H1 (cell line): ENCODE measurements at regions not wholly inside any gene's neighbourhood (a gene's known extent, or its start where the extent isn't known, plus 50 kb on each side); places are given as distances from the start of the nearest gene placed in this dataset.

Experiments used
- CTCF ChIA-PET: fragments of 300-600 bp; sonication (Branson Sonifier 250); formaldehyde crosslinking; loops from one replicate; lab custom pipeline; 2021; ENCODE audit not compliant: partially characterized antibody; lab: Charles Lee
- POLR2A ChIA-PET: fragments of 300-600 bp; sonication (Branson Sonifier 250); formaldehyde crosslinking; loops from one replicate; lab custom pipeline; 2021; ENCODE audit warnings: inconsistent platforms; ENCODE audit not compliant: partially characterized antibody; lab: Charles Lee
- DNase-seq, 2 experiments: peaks; one replicate each; pipeline versions ENCODE4 v3.0.0 to v3.0.0-alpha.2; 2010 to 2022; ENCODE audit warnings: low spot score in 2 of 2, low read depth in 1 of 2, mixed read lengths in 1 of 2
- FAIRE-seq: peaks from 2 replicates; lab custom pipeline; 2011; peaks lifted over from hg19 to GRCh38; lab: Jason Lieb, UNC
- H2AFZ ChIP-seq: 2 replicates; pipeline ENCODE4 v1.8.1; 2012; ENCODE audit warnings: low read length, inconsistent platforms
- H2AK5ac ChIP-seq: 2 replicates; pipeline ENCODE4 v1.6.1; 2013; ENCODE audit warnings: low read depth, low read length
- H2BK120ac ChIP-seq: replicated peaks from 2 replicates; pipeline ENCODE3; 2013; ENCODE audit warnings: low read depth, low read length, inconsistent platforms
- H2BK12ac ChIP-seq: 2 replicates; pipeline ENCODE4 v1.6.1; 2013; ENCODE audit warnings: low read depth, low read length
- H2BK15ac ChIP-seq: 2 replicates; pipeline ENCODE4 v1.6.1; 2013; ENCODE audit warnings: low read length
- H2BK20ac ChIP-seq: 2 replicates; pipeline ENCODE4 v1.6.1; 2013; ENCODE audit warnings: low read length
- H2BK5ac ChIP-seq: 2 replicates; pipeline ENCODE4 v1.6.1; 2013; ENCODE audit warnings: low read depth, low read length
- H3K14ac ChIP-seq: 2 replicates; pipeline ENCODE4 v1.6.1; 2013; ENCODE audit warnings: inconsistent platforms; ENCODE audit not compliant: insufficient read length
- H3K18ac ChIP-seq: 2 replicates; pipeline ENCODE4 v1.6.1; 2013; ENCODE audit warnings: low read length; ENCODE audit errors: extremely low read depth
- H3K23ac ChIP-seq: 2 replicates; pipeline ENCODE4 v1.6.1; 2013; ENCODE audit warnings: inconsistent platforms; ENCODE audit not compliant: insufficient read length
- H3K23me2 ChIP-seq: 2 replicates; pipeline ENCODE4 v1.6.1; 2013; ENCODE audit warnings: low read depth, low read length
- H3K27ac ChIP-seq: 2 replicates; pipeline ENCODE4 v1.6.1; 2011; ENCODE audit warnings: low read depth, low read length, inconsistent platforms
- H3K27me3 ChIP-seq, 4 experiments: replicated peaks in 1 of 4; 1 replicate in 1 of 4; 2 replicates in 3 of 4; pipeline versions ENCODE4 v1.6.1 to v1.8.1; 2011 to 2013; ENCODE audit warnings: low read length in 3 of 4, mild to moderate bottlenecking in 3 of 4, inconsistent platforms in 2 of 4, mixed read lengths in 2 of 4, moderate library complexity in 1 of 4; ENCODE audit not compliant: control insufficient read depth in 3 of 4, insufficient read depth in 3 of 4; ENCODE audit errors: extremely low read depth in 1 of 4
- H3K36me3 ChIP-seq, 4 experiments: 2 replicates each; pipeline versions ENCODE4 v1.6.1 to v1.8.1; 2011 to 2013; ENCODE audit warnings: mild to moderate bottlenecking in 4 of 4, low read length in 3 of 4, moderate library complexity in 2 of 4, control low read depth in 1 of 4, inconsistent platforms in 1 of 4; ENCODE audit not compliant: insufficient read depth in 4 of 4, control insufficient read depth in 2 of 4
- H3K4ac ChIP-seq: replicated peaks from 2 replicates; pipeline ENCODE3; 2013; ENCODE audit warnings: low read length, low read depth, mixed read lengths, inconsistent platforms; ENCODE audit not compliant: insufficient read length
- H3K4me1 ChIP-seq, 4 experiments: replicated peaks in 1 of 4; 1 replicate in 1 of 4; 2 replicates in 3 of 4; pipeline versions ENCODE4 v1.6.1 to v1.8.1; 2011 to 2013; ENCODE audit warnings: low read length in 3 of 4, inconsistent platforms in 2 of 4, mixed read lengths in 1 of 4; ENCODE audit not compliant: insufficient read depth in 4 of 4, control insufficient read depth in 3 of 4
- H3K4me2 ChIP-seq, 2 experiments: 2 replicates each; pipeline versions ENCODE4 v1.6.1 to v1.8.1; 2011 to 2013; ENCODE audit warnings: low read depth in 2 of 2, low read length in 2 of 2, control low read depth in 1 of 2, inconsistent platforms in 1 of 2, mild to moderate bottlenecking in 1 of 2; ENCODE audit not compliant: insufficient read depth in 1 of 2
- H3K4me3 ChIP-seq, 4 experiments: fragments of 200-600, 300-600 bp in 1 of 4; sonication (generic), shearing (Covaris generic), sonication (Bioruptor Twin) in 1 of 4; 2 replicates each; pipeline versions ENCODE4 v1.5.1 to v1.8.1; 2011 to 2016; ENCODE audit warnings: low read length in 4 of 4, low read depth in 3 of 4, control low read depth in 2 of 4, inconsistent platforms in 2 of 4, mild to moderate bottlenecking in 2 of 4, mixed read lengths in 1 of 4, moderate library complexity in 1 of 4; ENCODE audit not compliant: insufficient read depth in 2 of 4; ENCODE audit errors: extremely low read depth in 1 of 4
- H3K56ac ChIP-seq: replicated peaks from 2 replicates; pipeline ENCODE3; 2013; ENCODE audit warnings: low read depth, mild to moderate bottlenecking, mixed read lengths, low read length, inconsistent platforms; ENCODE audit not compliant: insufficient read length
- H3K79me1 ChIP-seq: 2 replicates; pipeline ENCODE4 v1.6.1; 2013; ENCODE audit warnings: low read depth, low read length, control low read depth
- H3K79me2 ChIP-seq, 2 experiments: 2 replicates each; pipeline versions ENCODE4 v1.6.1 to v1.8.1; 2012 to 2013; ENCODE audit warnings: low read length in 2 of 2, mild to moderate bottlenecking in 2 of 2, inconsistent platforms in 1 of 2; ENCODE audit not compliant: insufficient read depth in 2 of 2, control insufficient read depth in 1 of 2
- H3K9ac ChIP-seq, 4 experiments: replicated peaks in 1 of 4; 1 replicate in 1 of 4; 2 replicates in 3 of 4; pipeline versions ENCODE4 v1.6.1 to v1.8.1; 2011 to 2013; ENCODE audit warnings: low read depth in 3 of 4, low read length in 3 of 4, control low read depth in 2 of 4, mild to moderate bottlenecking in 2 of 4, moderate library complexity in 2 of 4, inconsistent platforms in 1 of 4; ENCODE audit errors: extremely low read depth in 1 of 4
- H3K9me3 ChIP-seq, 2 experiments: 2 replicates each; pipeline versions ENCODE4 v1.6.1 to v1.8.1; 2012 to 2013; ENCODE audit warnings: mild to moderate bottlenecking in 2 of 2, moderate library complexity in 2 of 2, control low read depth in 1 of 2, inconsistent platforms in 1 of 2, low read depth in 1 of 2, low read length in 1 of 2, mixed read lengths in 1 of 2; ENCODE audit not compliant: insufficient read depth in 2 of 2
- H4K20me1 ChIP-seq, 2 experiments: replicated peaks in 1 of 2; 2 replicates each; pipeline versions ENCODE3 to v1.8.1; 2011 to 2013; ENCODE audit warnings: inconsistent platforms in 2 of 2, low read length in 2 of 2, mild to moderate bottlenecking in 1 of 2; ENCODE audit not compliant: insufficient read depth in 2 of 2, control insufficient read depth in 1 of 2
- H4K5ac ChIP-seq: 2 replicates; pipeline ENCODE4 v1.6.1; 2013; ENCODE audit warnings: low read length, low read depth, mixed read lengths, inconsistent platforms; ENCODE audit not compliant: insufficient read length
- H4K8ac ChIP-seq: 2 replicates; pipeline ENCODE4 v1.8.0; 2013; ENCODE audit warnings: mild to moderate bottlenecking, moderate library complexity, low read length, inconsistent platforms; ENCODE audit not compliant: insufficient read depth; ENCODE audit errors: extremely low read depth
- H4K91ac ChIP-seq: replicated peaks from 2 replicates; pipeline ENCODE3; 2013; ENCODE audit warnings: low read length, mixed read lengths, inconsistent platforms; ENCODE audit not compliant: insufficient read length
- BACH1 ChIP-seq: IDR thresholded peaks from 2 replicates; pipeline ENCODE4 v1.6.1; 2012; ENCODE audit warnings: low read length, improper control_type of control experiment
- BCL11A ChIP-seq, 2 experiments: IDR thresholded peaks; one replicate each; pipeline ENCODE4 v1.6.1; 2011; ENCODE audit warnings: low read depth in 2 of 2, low read length in 2 of 2, mild to moderate bottlenecking in 2 of 2
- NRF1 ChIP-seq: IDR thresholded peaks from 2 replicates; pipeline ENCODE4 v1.6.1; 2011; ENCODE audit warnings: mild to moderate bottlenecking, low read depth, low read length, improper control_type of control experiment
- PHF8 ChIP-seq: fragments of 200-600 bp; sonication (generic); conservative IDR thresholded peaks from 2 replicates; pipeline ENCODE4 v1.7.1; 2012; ENCODE audit warnings: low read depth, mild to moderate bottlenecking, inconsistent platforms, low read length, moderate library complexity
- whole genome bisulfite sequencing, 2 experiments: shearing (Covaris generic) in 1 of 2; methylation state at CpG; one replicate each; pipeline versions ENCODE4 v1.1.6 to v1.1.7; 2013 to 2015; ENCODE audit warnings: low lambda C conversion rate in 2 of 2, mixed read lengths in 2 of 2, inconsistent platforms in 1 of 2, low coverage in 1 of 2, missing lambda C conversion rate in 1 of 2; ENCODE audit not compliant: insufficient replicate concordance in 2 of 2, insufficient coverage in 1 of 2, insufficient read length in 1 of 2; ENCODE audit errors: extremely low coverage in 1 of 2, missing lambda C conversion rate in 1 of 2; 5-methylcytosine and 5-hydroxymethylcytosine counted together

GRCh38 chr3:106083207-106083606 lies 214.4 kb upstream of the CBLB start:
- H3K4me2 ChIP-seq, result no peak overlapping the region
- no peak overlapping the region for H2BK12ac ChIP-seq
- ChIA-PET POLR2A (no interaction called here), CTCF (no interaction called here)
- no peak overlapping the region for H2BK20ac ChIP-seq
- no peak overlapping the region for H3K23ac ChIP-seq
- no peak overlapping the region for H3K4me3 ChIP-seq
- H2BK15ac ChIP-seq, result no peak overlapping the region
- no peak overlapping the region for H3K18ac ChIP-seq
- no peak overlapping the region for H3K56ac ChIP-seq
- DNase-seq (no peak), FAIRE-seq (no peak)
- H3K9me3 ChIP-seq, result no peaks in the 10 kb centered on the region
- H3K79me2 ChIP-seq, result no peaks in the 10 kb centered on the region
- H2BK120ac ChIP-seq, result no peak overlapping the region
- H4K20me1 ChIP-seq, result no peaks in the 10 kb centered on the region
- H4K91ac ChIP-seq, result no peak overlapping the region
- H4K5ac ChIP-seq, result no peak overlapping the region
- H3K27ac ChIP-seq, result no peak overlapping the region
- no peak overlapping the region for H3K9ac ChIP-seq
- H3K14ac ChIP-seq, result no peak overlapping the region
- no peaks in the 10 kb centered on the region for H3K4me1 ChIP-seq
- TF ChIP-seq PHF8, result no peak
- TF ChIP-seq NRF1, result no peak
- no peak for TF ChIP-seq BACH1
- TF ChIP-seq BCL11A (IDR thresholded peaks at IDR 0.05; ENCODE audit: low read depth in 2 of 2, low read length in 2 of 2), result no peak
- no peaks in the 10 kb centered on the region for H3K36me3 ChIP-seq
- H3K79me1 ChIP-seq, result no peaks in the 10 kb centered on the region
- H3K23me2 ChIP-seq, result no peaks in the 10 kb centered on the region; the same call in 1 of the 2 replicates
- WGBS, 2 experiments, result 83% methylated on average over 1 of the region's 1 CpG; no CpG with 5 or more reads in 1 of the 2 experiments
- H3K27me3 ChIP-seq, result no peaks in the 10 kb centered on the region
- no peak overlapping the region for H2BK5ac ChIP-seq
- H4K8ac ChIP-seq, result no peak overlapping the region
- no peak overlapping the region for H2AFZ ChIP-seq
- no peak overlapping the region for H2AK5ac ChIP-seq
- no peak overlapping the region for H3K4ac ChIP-seq
